ENCODE measurements at regions not wholly inside any gene's neighbourhood (a gene's known extent, or its start where the extent isn't known, plus 50 kb on each side); places are given as distances from the start of the nearest gene placed in this dataset.

DNA sequence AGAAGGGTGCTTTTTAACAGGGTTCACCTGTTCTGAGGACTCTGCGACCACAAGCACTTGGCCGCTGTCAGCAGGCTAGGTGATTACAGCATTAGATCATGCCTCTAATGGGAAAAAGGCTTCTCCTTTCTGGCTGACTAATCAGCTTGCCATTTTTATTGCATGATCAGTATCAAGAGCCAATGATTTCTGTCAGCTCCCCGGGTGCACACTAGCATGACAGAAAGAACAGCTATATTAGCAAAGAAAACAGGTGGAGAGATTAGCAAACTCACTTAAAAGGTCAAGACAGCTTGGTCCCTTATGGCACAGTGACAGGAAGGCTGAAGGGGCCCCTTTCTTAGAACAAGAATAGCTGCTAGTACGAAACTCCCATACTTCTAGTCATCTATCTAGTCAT is 170.0 kb downstream of the SMIM20 start (continued):
- TF ChIP-seq, protein P1, sequence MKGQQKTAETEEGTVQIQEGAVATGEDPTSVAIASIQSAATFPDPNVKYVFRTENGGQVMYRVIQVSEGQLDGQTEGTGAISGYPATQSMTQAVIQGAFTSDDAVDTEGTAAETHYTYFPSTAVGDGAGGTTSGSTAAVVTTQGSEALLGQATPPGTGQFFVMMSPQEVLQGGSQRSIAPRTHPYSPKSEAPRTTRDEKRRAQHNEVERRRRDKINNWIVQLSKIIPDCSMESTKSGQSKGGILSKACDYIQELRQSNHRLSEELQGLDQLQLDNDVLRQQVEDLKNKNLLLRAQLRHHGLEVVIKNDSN (IDR thresholded peaks at IDR 0.05; ENCODE audit: borderline replicate concordance, extremely low read length, insufficient read depth, low read depth, low read length), result no peak
- TF ChIP-seq SPI1 (IDR thresholded peaks at IDR 0.05; ENCODE audit: borderline replicate concordance, insufficient read depth, low read depth, low read length) (peak; percentile 19; the same call in 1 of the 2 replicates), IKZF2 (IDR thresholded peaks at IDR 0.05) (peak; percentile 34 to 35; a peak in 2 of 4 replicates), MTA3 (IDR thresholded peaks at IDR 0.05; ENCODE audit: borderline replicate concordance, low read length) (peak; percentile 44; the same call in 1 of the 2 replicates), CBFB (IDR thresholded peaks at IDR 0.05; ENCODE audit: low read depth) (peak; percentile 50; the same call in 1 of the 2 replicates), TCF3 (IDR thresholded peaks at IDR 0.05; ENCODE audit: borderline replicate concordance, insufficient read depth, low read depth, low read length) (0 out of 2 replicates have a peak, but pooled peaks have one; percentile 56), MTA2 (IDR thresholded peaks at IDR 0.05; ENCODE audit: low read depth) (0 out of 2 replicates have a peak, but pooled peaks have one; percentile 40), RAD21 (IDR thresholded peaks at IDR 0.05; ENCODE audit: insufficient read depth, low read depth, low read length) (peak; percentile 20; the same call in 1 of the 2 replicates), CHD1 (IDR thresholded peaks at IDR 0.05; ENCODE audit: low read depth, low read length) (no peak)
- TF ChIP-seq, protein P2, sequence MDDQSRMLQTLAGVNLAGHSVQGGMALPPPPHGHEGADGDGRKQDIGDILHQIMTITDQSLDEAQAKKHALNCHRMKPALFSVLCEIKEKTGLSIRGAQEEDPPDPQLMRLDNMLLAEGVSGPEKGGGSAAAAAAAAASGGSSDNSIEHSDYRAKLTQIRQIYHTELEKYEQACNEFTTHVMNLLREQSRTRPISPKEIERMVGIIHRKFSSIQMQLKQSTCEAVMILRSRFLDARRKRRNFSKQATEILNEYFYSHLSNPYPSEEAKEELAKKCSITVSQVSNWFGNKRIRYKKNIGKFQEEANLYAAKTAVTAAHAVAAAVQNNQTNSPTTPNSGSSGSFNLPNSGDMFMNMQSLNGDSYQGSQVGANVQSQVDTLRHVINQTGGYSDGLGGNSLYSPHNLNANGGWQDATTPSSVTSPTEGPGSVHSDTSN (IDR thresholded peaks at IDR 0.05; ENCODE audit: insufficient replicate concordance, low read depth, low read length), result no peak
